Brain microvascular endothelial cell (primary cell): ENCODE measurements at regions not wholly inside any gene's neighbourhood (a gene's known extent, or its start where the extent isn't known, plus 50 kb on each side); places are given as distances from the start of the nearest gene placed in this dataset.

Experiments used
- DNase-seq: peaks from one replicate; pipeline ENCODE4 v3.0.0-alpha.2; 2020
- H3K27ac ChIP-seq: fragments of 250-450 bp; sonication (Bioruptor Pico); 2 replicates; pipeline ENCODE4 v1.5.1; 2020; ENCODE audit warnings: mild to moderate bottlenecking, moderate library complexity
- H3K27me3 ChIP-seq: fragments of 250-450 bp; sonication (Bioruptor Pico); replicated peaks from 2 replicates; pipeline ENCODE4 v1.5.1; 2020; ENCODE audit warnings: mild to moderate bottlenecking
- H3K36me3 ChIP-seq: fragments of 250-450 bp; sonication (Bioruptor Pico); replicated peaks from 2 replicates; pipeline ENCODE4 v1.5.1; 2020; ENCODE audit warnings: mild to moderate bottlenecking
- H3K4me3 ChIP-seq: 2 replicates; pipeline ENCODE4 v1.5.1; 2011; ENCODE audit warnings: low read depth, mild to moderate bottlenecking, control low read depth, low read length, moderate library complexity
- in situ Hi-C: cut with HindIII; loops from 2 replicates; pipeline ENCODE4 v1.10.0; 2017; ENCODE audit warnings: low sequenced_read_pairs, low pct_ligation_motif_present
- TF ChIP-seq, protein P1 (sequence below): IDR thresholded peaks from 2 replicates; pipeline ENCODE4 v1.5.1; 2011; ENCODE audit warnings: low read depth, mild to moderate bottlenecking, moderate library complexity, low read length, control low read depth, inconsistent platforms; ENCODE audit errors: missing control alignments

DNA sequence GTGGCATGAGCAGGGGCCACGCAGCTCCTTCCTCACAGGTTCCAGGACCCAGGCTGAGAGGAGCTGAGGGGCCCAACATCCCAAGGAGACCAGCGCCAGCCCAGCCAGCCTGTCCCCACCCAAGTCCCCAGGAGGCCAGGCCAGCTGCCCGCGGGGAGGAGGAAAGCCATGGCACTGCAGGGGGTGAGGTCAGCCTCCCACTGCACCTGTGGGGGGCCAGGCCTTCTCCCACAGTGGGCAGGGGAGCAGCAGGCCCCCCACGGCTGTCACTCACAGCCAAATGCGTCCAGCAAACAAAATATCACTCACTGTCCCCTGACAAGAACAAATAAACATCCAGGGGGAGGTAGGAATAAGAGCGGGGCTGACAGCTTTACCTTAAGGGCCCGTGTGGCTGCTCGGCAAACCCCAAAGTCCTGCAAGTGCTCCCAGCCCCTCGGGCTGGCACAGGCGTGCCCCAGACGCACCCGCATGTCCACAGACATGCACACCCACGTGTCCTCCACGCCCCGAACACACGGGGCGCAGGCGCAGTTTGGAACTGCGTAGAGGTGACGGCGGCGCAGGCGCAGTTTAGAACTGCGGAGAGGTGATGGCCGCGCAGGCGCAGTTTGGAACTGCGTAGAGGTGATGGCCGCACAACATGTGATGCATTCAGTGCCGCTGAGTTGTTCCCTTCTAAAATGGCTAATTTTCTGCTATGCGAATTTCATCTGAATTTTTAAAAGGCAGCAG lies 291.1 kb downstream of the FOXL1 start:
- Histone ChIP-seq H3K27ac (no peak overlapping the region), H3K27me3 (no peaks in the 10 kb centered on the region), H3K4me3 (no peak overlapping the region), H3K36me3 (no peaks in the 10 kb centered on the region)
- TF ChIP-seq, protein P1, sequence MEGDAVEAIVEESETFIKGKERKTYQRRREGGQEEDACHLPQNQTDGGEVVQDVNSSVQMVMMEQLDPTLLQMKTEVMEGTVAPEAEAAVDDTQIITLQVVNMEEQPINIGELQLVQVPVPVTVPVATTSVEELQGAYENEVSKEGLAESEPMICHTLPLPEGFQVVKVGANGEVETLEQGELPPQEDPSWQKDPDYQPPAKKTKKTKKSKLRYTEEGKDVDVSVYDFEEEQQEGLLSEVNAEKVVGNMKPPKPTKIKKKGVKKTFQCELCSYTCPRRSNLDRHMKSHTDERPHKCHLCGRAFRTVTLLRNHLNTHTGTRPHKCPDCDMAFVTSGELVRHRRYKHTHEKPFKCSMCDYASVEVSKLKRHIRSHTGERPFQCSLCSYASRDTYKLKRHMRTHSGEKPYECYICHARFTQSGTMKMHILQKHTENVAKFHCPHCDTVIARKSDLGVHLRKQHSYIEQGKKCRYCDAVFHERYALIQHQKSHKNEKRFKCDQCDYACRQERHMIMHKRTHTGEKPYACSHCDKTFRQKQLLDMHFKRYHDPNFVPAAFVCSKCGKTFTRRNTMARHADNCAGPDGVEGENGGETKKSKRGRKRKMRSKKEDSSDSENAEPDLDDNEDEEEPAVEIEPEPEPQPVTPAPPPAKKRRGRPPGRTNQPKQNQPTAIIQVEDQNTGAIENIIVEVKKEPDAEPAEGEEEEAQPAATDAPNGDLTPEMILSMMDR, result no peak
- DNase-seq, result no peak
- in situ Hi-C loops, result no loop called here

DNA sequence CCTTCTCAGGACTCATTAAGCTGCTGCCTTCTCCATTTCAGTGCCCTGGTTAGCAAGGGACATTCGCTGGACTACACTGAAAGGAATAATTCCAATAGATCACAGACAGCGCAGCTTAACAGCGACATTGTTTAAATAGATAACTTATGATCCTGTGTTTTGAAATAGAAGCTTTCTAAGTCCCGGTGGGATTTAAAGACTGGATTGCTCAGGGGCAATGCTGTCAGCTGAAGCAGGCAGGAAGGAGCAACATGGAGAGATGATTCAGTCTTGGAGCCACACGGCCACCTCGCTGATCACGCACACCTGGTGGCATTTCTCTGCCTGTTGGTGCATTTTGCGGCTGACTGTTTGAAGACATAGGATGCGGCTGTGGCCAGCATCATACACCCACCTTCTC lies 292.0 kb downstream of the FOXL1 start:
- in situ Hi-C loops, result no loop called here
- Histone ChIP-seq H3K36me3 (no peaks in the 10 kb centered on the region), H3K27ac (no peak overlapping the region), H3K27me3 (no peaks in the 10 kb centered on the region), H3K4me3 (no peak overlapping the region)
- no peak for DNase-seq
- TF ChIP-seq, protein P1, result no peak

DNA sequence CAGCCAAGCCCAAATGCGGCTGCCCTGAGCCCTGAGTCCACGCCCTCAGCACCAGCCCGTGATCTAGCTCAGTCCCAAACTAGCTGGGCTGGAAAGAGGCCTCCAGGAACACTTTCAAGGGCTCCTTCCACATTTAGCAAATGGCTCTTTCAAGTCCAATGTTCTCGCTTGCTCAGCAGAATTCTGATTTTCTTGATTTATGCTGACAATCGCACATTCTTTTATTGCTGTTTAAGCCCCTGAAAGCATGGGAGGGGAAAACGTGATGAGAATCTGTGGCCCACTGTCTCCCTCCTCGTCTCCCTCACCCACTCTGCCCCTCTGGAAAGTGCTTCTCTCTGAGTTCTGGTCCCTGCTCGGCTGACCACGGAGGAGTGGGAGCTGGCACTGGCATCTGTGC lies 293.8 kb downstream of the FOXL1 start:
- in situ Hi-C loops, result no loop called here
- TF ChIP-seq, protein P1, result no peak

DNA sequence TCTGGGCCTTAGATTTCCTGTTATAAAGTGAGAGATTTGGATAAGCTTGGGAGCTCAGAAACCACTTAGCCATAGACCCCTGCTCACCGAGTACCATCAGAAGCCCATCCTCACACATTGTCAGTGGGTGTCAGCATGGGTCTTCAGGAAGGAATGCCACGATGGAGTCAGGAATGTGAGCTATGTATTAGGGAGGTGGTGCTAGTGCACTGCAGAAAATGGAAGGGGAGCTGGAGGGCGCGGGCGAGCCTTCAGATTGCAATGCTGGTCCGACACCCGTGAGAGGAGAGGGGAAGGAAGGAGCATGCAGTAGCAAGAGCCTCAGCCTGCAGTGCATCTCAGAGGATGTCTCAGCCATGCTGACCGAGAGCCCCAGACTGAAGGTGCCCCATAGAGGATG lies 294.5 kb downstream of the FOXL1 start:
- no peak overlapping the region for H3K27ac ChIP-seq
- no peaks in the 10 kb centered on the region for H3K36me3 ChIP-seq
- H3K27me3 ChIP-seq, result no peaks in the 10 kb centered on the region
- in situ Hi-C loops, result no loop called here
- H3K4me3 ChIP-seq, result no peak overlapping the region
- TF ChIP-seq, protein P1, result no peak
- DNase-seq, result no peak

More for the DNA sequence above, 293.8 kb downstream of the FOXL1 start:
- no peak overlapping the region for H3K27ac ChIP-seq
- DNase-seq, result no peak
- H3K27me3 ChIP-seq, result no peaks in the 10 kb centered on the region
- H3K36me3 ChIP-seq, result no peaks in the 10 kb centered on the region
- no peak overlapping the region for H3K4me3 ChIP-seq

DNA sequence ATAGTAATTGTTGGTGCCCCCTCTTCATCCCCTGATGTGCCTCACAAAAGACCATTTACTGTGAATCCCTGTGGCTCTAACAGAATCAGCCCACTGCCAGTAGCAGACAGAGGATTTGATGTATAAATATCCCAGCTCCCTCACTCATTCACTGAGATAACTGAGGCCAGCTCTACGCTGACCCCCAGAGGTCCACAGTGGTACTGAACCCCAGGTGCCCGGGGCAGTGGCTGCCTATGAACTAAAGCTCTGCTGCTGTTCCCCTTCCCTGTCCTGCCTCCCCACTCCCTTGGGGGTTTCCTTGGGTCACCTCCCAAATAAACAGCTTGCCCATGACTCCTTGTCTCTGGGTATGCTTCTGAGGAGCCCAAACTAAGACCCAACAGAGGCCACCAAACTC lies 295.8 kb downstream of the FOXL1 start:
- Histone ChIP-seq H3K36me3 (no peaks in the 10 kb centered on the region), H3K4me3 (no peak overlapping the region), H3K27me3 (no peaks in the 10 kb centered on the region), H3K27ac (no peak overlapping the region)
- TF ChIP-seq, protein P1, result peak; percentile 80
- in situ Hi-C loops, result no loop called here
- DNase-seq, result no peak

DNA sequence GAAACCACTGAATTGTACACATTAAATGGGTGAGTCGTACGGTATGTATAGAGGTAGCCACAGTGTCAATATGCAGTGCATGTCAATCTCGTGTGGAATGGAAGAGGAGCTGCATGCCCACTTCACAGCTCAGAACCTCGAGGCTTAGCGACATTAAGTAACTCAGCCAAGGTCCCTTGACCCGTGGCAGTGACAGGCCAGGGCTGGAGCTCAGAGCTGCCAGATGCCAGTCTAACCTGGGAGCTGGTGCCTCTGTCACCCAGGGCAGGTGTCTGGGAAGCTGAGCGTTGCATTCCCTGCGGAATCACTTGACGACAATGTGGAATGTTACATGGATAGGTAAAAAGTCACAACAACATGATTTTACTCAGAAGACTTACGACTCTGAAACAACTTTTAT lies 298.1 kb downstream of the FOXL1 start:
- no peaks in the 10 kb centered on the region for H3K36me3 ChIP-seq
- H3K27ac ChIP-seq, result no peak overlapping the region
- no peaks in the 10 kb centered on the region for H3K27me3 ChIP-seq
- TF ChIP-seq, protein P1, result no peak
- no peak for DNase-seq
- no peak overlapping the region for H3K4me3 ChIP-seq
- in situ Hi-C loops, result no loop called here
